ENCODE measurements at regions not wholly inside any gene's neighbourhood (a gene's known extent, or its start where the extent isn't known, plus 50 kb on each side); places are given as distances from the start of the nearest gene placed in this dataset.

GRCh38 chr9:99363509-99363908 is 141.4 kb downstream of the SEC61B start:
- Histone ChIP-seq H3K27ac (no peak overlapping the region), H3K27me3 (no peaks in the 10 kb centered on the region), H3K36me3 (no peaks in the 10 kb centered on the region), H3K4me1 (ENCODE audit: insufficient read depth) (peaks cover 5% of the 10 kb centered on the region), H3K4me3 (no peak overlapping the region), H3K9me3 (no peaks in the 10 kb centered on the region)
- intact Hi-C loops (cut with DNase I): no loop called here
- no peak for DNase-seq
- 51 to 69% (median 66%) methylated on average over 3 of the region's 3 CpGs for WGBS, 3 donors
- no peak for TF ChIP-seq POLR2A (IDR thresholded peaks at IDR 0.05)

- intact Hi-C loops (cut with DNase I): no loop called here
- Histone ChIP-seq H3K4me3 (no peak overlapping the region), H3K27me3 (no peaks in the 10 kb centered on the region), H3K4me1 (ENCODE audit: insufficient read depth) (peaks cover 5% of the 10 kb centered on the region), H3K36me3 (no peaks in the 10 kb centered on the region), H3K9me3 (no peaks in the 10 kb centered on the region), H3K27ac (no peak overlapping the region)
- TF ChIP-seq EP300 (IDR thresholded peaks at IDR 0.05) (no peak), POLR2A (IDR thresholded peaks at IDR 0.05) (no peak), CTCF (IDR thresholded peaks at IDR 0.05) (no peak)
- 34 to 45% (median 41%) methylated on average over 7 of the region's 7 CpGs for whole genome bisulfite sequencing, 3 donors
- no peak for DNase-seq
These were observed 143.3 kb downstream of the SEC61B start for GRCh38 chr9:99365233-99365980.

- H3K4me1 ChIP-seq (ENCODE audit: insufficient read depth): peaks cover 5% of the 10 kb centered on the region
- H3K27me3 ChIP-seq: no peaks in the 10 kb centered on the region
- H3K36me3 ChIP-seq: no peaks in the 10 kb centered on the region
- 80 to 92% (median 86%) methylated on average over 9 of the region's 9 CpGs for WGBS, 3 donors
- H3K4me3 ChIP-seq: no peak overlapping the region
- H3K9me3 ChIP-seq: no peaks in the 10 kb centered on the region
- intact Hi-C loops (cut with DNase I): no loop called here
- no peak for DNase-seq
- TF ChIP-seq EP300 (IDR thresholded peaks at IDR 0.05) (no peak), POLR2A (IDR thresholded peaks at IDR 0.05) (no peak), CTCF (IDR thresholded peaks at IDR 0.05) (no peak)
- no peak overlapping the region for H3K27ac ChIP-seq
These were observed 144.1 kb downstream of the SEC61B start for GRCh38 chr9:99366183-99366582.

- 78 to 88% (median 82%) methylated on average over 4 of the region's 4 CpGs for WGBS, 3 donors
- Histone ChIP-seq H3K27ac (no peak overlapping the region), H3K9me3 (no peaks in the 10 kb centered on the region), H3K4me1 (ENCODE audit: insufficient read depth) (peaks cover 5% of the 10 kb centered on the region), H3K27me3 (no peaks in the 10 kb centered on the region), H3K4me3 (no peak overlapping the region), H3K36me3 (no peaks in the 10 kb centered on the region)
- no peak for DNase-seq
- TF ChIP-seq POLR2A (IDR thresholded peaks at IDR 0.05) (no peak), CTCF (IDR thresholded peaks at IDR 0.05) (no peak), EP300 (IDR thresholded peaks at IDR 0.05) (no peak)
- intact Hi-C loops (cut with DNase I): no loop called here
These were observed 144.5 kb downstream of the SEC61B start for GRCh38 chr9:99366621-99367020.
